ENCODE measurements at regions not wholly inside any gene's neighbourhood (a gene's known extent, or its start where the extent isn't known, plus 50 kb on each side); places are given as distances from the start of the nearest gene placed in this dataset.
"Not testable (repeated sequence)": the region's sequence is repeated elsewhere in the genome, so short reads cannot be mapped to it uniquely, and the experiment has no call there.

DNA sequence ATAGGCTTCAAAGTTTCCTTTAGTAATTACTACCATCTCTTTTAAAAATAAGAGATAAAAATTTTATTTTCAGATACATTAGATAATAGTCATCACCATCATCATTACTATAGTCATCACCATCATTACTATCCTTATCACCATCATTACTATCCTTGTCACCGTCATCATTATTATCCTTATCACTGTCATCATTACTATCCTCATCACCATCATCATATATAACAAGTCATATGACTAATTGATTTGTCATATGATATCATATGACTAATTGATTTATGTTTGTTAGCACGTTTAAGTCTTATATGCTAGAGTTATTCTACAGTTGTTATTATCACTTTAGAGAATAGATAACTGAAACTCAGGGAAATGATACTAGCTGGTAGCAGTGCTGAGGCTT lies 382.1 kb upstream of the CDH18 start:
- no peak for DNase-seq (ENCODE audit: low spot score)

DNA sequence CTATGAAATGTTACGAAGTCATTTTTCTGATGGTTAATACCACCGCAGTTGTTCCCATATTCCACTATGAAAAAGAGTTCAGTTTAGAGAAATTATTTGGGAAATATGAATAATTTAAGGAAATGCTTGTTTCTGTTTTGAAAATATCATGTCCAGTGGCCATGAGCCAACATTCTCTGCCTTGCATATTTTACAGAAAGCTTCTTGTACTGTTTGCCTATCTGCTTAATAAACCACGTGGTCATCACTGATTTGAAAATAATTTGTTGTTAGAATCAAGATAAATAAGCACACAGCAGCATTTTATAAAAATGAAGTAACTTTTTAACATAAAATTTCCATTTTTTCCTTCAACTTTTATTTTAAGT lies 381.5 kb upstream of the CDH18 start:
- no peak for DNase-seq (ENCODE audit: low spot score)

GRCh38 chr5:20368571-20369517 lies 380.8 kb upstream of the CDH18 start:
- no peak for DNase-seq (ENCODE audit: low spot score)

DNA sequence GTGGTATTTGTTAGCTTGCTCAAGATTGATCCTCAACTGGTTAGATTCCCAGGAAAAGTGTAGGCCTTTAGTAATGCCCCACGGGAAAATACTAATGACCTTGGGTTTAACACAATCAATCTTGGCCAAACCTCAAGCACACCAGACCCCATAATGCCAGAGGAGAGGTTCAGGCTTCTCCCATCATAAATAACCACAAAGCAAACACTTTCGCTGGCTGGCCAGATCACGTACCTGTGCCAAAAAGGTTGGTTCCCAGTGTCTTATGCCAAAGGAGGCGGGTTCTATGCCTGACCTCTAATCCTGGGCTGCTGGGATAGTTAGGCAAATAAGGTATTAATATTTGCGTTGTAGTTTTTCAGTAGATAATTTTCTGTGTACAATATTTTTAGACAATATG lies 379.2 kb upstream of the CDH18 start:
- DNase-seq (ENCODE audit: low spot score), result no peak

GRCh38 chr5:20360263-20360662 lies 372.3 kb upstream of the CDH18 start:
- DNase-seq (ENCODE audit: low spot score), result no peak

DNA sequence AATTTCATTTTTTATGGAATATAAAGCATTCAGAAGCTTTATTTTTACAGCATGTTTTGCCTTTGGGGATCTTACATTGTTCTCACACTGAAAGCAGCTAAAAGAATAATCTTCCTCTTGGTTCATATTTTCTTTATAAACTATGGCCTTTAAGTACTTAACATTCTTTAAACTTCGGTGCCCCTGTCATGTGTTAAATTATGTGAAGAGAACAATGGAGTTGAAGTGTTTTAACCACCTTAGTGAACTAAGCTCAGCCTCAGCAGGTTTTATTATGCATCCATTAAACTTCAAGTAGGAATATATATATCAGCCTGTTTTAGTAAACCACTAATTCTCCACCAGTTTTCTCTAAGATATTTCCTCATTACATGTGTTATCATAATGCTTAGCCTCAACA lies 371.4 kb upstream of the CDH18 start:
- no peak for DNase-seq (ENCODE audit: low spot score)

GRCh38 chr5:20353499-20353898 lies 365.5 kb upstream of the CDH18 start:
- no peak for DNase-seq (ENCODE audit: low spot score)

- DNase-seq (ENCODE audit: low spot score), result no peak
These were observed 363.8 kb upstream of the CDH18 start for GRCh38 chr5:20351849-20352248.

- no peak for DNase-seq (ENCODE audit: low spot score)
These were observed 360.3 kb upstream of the CDH18 start for GRCh38 chr5:20348321-20348720.

GRCh38 chr5:20347334-20347733 lies 359.3 kb upstream of the CDH18 start:
- DNase-seq (ENCODE audit: low spot score), result no peak

GRCh38 chr5:20340126-20340525 lies 352.1 kb upstream of the CDH18 start:
- DNase-seq (ENCODE audit: low spot score), result no peak

DNA sequence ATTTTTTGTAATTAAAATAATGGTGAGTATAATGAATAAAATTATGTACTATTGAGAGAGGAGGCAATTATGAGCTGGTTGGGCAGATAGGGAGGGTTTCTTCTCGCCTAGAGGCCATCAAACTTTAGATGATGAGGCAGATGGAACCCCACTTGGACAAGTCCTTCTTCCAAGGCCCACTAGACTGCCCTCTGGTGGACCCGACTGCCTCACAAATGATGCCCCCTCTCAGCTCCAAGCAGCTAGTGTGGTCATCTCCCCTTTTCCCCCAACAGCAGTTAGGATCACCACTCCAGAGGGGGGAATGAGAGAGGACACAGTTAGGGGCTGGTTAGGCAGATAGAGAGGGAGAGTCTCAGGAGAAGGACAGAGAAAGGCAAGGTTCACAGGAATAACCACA lies 348.0 kb upstream of the CDH18 start:
- no peak for DNase-seq (ENCODE audit: low spot score)

DNA sequence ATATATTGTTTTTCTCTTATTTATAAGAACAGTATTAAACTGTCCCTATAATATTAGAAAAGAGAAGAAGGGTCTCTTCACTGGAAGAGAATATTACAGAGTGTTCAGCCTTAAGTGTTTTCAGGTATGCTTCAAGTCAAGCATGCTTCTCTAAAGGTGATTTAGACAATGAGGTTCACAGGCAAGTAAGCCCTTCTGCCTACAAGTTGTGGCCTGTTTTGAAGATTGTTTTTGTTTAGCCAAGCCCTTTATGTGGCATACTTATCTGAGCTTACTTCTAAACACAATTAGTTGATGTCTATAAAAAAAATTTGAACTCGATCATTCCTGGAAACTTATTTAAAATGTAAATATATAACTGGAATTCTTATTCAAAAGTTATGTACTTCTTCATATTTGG lies 343.8 kb upstream of the CDH18 start:
- no peak for DNase-seq (ENCODE audit: low spot score)

GRCh38 chr5:20323323-20323722 lies 335.3 kb upstream of the CDH18 start:
- DNase-seq (ENCODE audit: low spot score), result no peak

DNA sequence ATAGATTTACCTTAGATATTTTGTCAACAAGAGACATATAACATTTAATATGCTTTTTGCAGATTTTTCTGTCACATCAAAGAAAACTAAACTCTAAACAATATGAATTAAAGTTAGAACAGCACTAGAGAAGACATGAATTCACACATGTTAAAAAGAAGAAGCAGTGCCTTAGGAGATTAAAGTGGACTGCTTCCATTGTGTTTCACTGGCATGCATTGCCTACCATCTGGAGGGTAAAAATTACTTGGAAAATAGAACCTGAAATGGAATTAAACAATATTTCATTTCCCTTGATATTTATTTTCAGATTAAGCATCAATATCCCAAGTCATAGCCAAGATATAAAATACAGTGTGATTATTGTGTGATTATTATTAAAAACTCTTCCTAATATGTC lies 319.4 kb upstream of the CDH18 start:
- DNase-seq (ENCODE audit: low spot score), result no peak

DNA sequence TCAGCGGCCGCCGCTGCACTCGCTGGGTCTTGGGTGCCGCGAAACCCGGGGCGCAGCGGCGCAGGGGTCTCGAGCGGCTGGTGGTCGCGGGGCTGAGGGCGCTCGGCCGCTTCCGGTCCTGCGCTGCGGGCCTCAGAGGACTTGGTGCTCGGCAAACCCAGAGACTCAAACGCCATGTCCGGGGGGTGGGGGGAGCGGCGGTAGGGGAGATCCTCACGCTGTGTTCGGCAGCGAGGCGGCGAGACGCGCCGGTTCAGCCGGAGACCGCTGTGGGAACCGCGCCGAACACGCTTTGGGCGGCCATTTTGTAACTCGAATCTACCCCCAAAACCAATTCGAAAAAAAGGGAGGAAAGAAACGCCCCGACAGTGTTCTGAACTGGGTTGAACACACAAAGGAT lies 317.5 kb upstream of the CDH18 start:
- DNase-seq (ENCODE audit: low spot score), result no peak

DNA sequence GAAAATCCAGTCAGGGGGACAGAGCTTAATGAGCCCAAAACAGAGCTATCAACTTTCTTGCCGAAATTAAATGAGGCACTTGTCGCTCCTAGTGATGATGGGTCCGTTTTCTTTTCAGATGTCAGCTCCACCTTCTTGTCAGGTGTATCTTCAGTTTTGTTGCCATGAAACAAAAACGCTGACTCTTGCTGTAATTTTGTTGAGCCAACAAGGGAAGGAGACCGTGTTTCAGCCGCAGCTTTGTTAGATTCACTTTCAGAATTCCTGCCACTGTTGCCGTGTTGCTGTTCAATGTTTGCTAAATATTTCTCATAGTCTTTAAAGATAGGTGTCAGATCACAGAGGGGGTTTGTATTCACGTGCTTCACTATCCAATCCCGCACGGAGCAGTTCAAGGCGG lies 316.6 kb upstream of the CDH18 start:
- not testable (repeated sequence) for DNase-seq (ENCODE audit: low spot score)

DNA sequence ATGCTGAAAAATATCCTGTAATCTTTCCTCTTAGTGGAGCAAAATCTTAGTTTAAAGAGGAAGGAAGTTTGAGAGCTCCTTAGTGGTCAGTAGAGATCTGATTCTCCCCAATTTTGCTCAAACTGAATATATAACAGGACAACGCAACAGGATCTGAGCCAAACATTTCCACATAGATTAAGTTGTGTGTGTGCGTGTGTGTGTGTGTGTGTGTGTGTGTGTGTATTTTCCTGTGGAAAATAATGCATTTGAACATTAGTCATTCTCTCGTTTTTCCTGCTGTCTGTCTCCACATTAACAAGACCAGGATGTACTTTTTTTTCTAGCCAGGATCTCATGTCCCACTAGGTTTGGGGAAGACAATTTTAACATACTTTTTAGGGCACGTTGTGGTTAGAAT lies 312.1 kb upstream of the CDH18 start:
- DNase-seq (ENCODE audit: low spot score), result peak; percentile 16

- no peak for DNase-seq (ENCODE audit: low spot score)
These were observed 306.7 kb upstream of the CDH18 start for GRCh38 chr5:20294696-20295095.

GRCh38 chr5:20291766-20292165 lies 303.8 kb upstream of the CDH18 start:
- no peak for DNase-seq (ENCODE audit: low spot score)

GRCh38 chr5:20287640-20288039 lies 299.6 kb upstream of the CDH18 start:
- no peak for DNase-seq (ENCODE audit: low spot score)

DNA sequence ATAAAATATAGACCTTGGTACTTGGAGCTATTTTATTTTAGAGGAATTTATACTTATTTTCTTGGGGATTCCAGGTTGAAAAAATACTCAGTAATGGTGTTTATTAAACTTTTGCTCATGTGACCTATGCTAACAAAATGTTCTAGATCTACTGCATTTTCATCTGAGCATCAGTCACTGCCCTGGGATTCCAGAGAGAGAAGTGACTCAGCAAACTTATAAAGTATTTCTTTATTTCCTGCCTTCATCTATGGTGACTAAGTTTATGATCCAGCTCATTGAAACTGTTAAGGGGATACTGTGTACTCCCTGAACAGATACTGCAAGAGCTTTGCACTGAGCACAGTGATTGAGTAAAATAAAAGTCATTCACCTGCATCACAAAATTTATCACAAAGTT lies 298.5 kb upstream of the CDH18 start:
- peak; percentile 64 for DNase-seq (ENCODE audit: low spot score)

- DNase-seq (ENCODE audit: low spot score), result no peak
These were observed 288.9 kb upstream of the CDH18 start for GRCh38 chr5:20276959-20277263.

Measured in H4 (cell line).